GM23248 (cell line): ENCODE measurements at regions not wholly inside any gene's neighbourhood (a gene's known extent, or its start where the extent isn't known, plus 50 kb on each side); places are given as distances from the start of the nearest gene placed in this dataset.

Experiments
- DNase-seq: peaks from one replicate; pipeline ENCODE4 v3.0.0-alpha.2; 2015
- H2AFZ ChIP-seq: fragments of 200-600 bp; sonication (generic); 2 replicates; pipeline ENCODE4 v1.6.1; 2016; ENCODE audit warnings: antibody characterized with exemption
- H3F3A ChIP-seq: fragments of 200-600 bp; sonication (generic); 2 replicates; pipeline ENCODE4 v1.6.1; 2016; ENCODE audit warnings: mild to moderate bottlenecking, antibody characterized with exemption, mixed run types; ENCODE audit not compliant: insufficient read depth
- H3K27ac ChIP-seq: fragments of 200-600 bp; sonication (generic); 2 replicates; pipeline ENCODE4 v1.5.1; 2016; ENCODE audit warnings: mild to moderate bottlenecking
- H3K27me3 ChIP-seq: fragments of 200-600 bp; sonication (generic); replicated peaks from 2 replicates; pipeline ENCODE4 v1.6.1; 2016; ENCODE audit warnings: mild to moderate bottlenecking; ENCODE audit not compliant: insufficient read depth
- H3K36me3 ChIP-seq: fragments of 200-600 bp; sonication (generic); 2 replicates; pipeline ENCODE4 v1.6.1; 2016; ENCODE audit warnings: low read depth, mild to moderate bottlenecking
- H3K4me1 ChIP-seq: fragments of 200-600 bp; sonication (generic); 2 replicates; pipeline ENCODE4 v1.6.1; 2016; ENCODE audit warnings: mild to moderate bottlenecking; ENCODE audit not compliant: insufficient read depth
- H3K4me2 ChIP-seq: fragments of 200-600 bp; sonication (generic); one replicate; pipeline ENCODE4 v1.6.1; 2016; ENCODE audit warnings: mild to moderate bottlenecking; ENCODE audit not compliant: unreplicated experiment
- H3K4me3 ChIP-seq: fragments of 200-600 bp; sonication (generic); 2 replicates; pipeline ENCODE4 v1.5.1; 2016; ENCODE audit warnings: mild to moderate bottlenecking
- H3K79me2 ChIP-seq: fragments of 200-600 bp; sonication (generic); 2 replicates; pipeline ENCODE4 v1.6.1; 2016; ENCODE audit warnings: mild to moderate bottlenecking; ENCODE audit not compliant: insufficient read depth
- H3K9ac ChIP-seq: fragments of 200-600 bp; sonication (generic); 2 replicates; pipeline ENCODE4 v1.6.1; 2016; ENCODE audit warnings: mild to moderate bottlenecking
- H3K9me2 ChIP-seq: fragments of 200-600 bp; sonication (generic); 2 replicates; pipeline ENCODE4 v1.6.1; 2016; ENCODE audit warnings: mixed run types, mild to moderate bottlenecking, moderate library complexity; ENCODE audit not compliant: insufficient read depth
- H3K9me3 ChIP-seq: fragments of 200-600 bp; sonication (generic); one replicate; pipeline ENCODE4 v1.6.1; 2017; ENCODE audit warnings: low read depth
- H4K20me1 ChIP-seq: fragments of 200-600 bp; sonication (generic); 2 replicates; pipeline ENCODE4 v1.6.0; 2016; ENCODE audit not compliant: insufficient read depth
- EZH2 ChIP-seq: fragments of 200-600 bp; sonication (generic); IDR thresholded peaks from 2 replicates; pipeline ENCODE4 v1.6.1; 2018; ENCODE audit warnings: antibody characterized with exemption, mild to moderate bottlenecking; ENCODE audit not compliant: insufficient read depth, poor library complexity, severe bottlenecking
- EZH2phosphoT487 ChIP-seq: fragments of 200-600 bp; sonication (generic); IDR thresholded peaks from 2 replicates; pipeline ENCODE4 v1.6.1; 2018; ENCODE audit warnings: antibody characterized with exemption, moderate library complexity, mild to moderate bottlenecking, low read depth; ENCODE audit not compliant: insufficient read depth
- WGBS, 2 experiments: methylation state at CpG; one replicate each; pipeline ENCODE4 v1.1.6; 2015 to 2017; ENCODE audit warnings: low lambda C conversion rate in 2 of 2, low coverage in 1 of 2; ENCODE audit errors: missing lambda C conversion rate in 2 of 2; 5-methylcytosine and 5-hydroxymethylcytosine counted together
- in situ Hi-C: fragments of 300-500 bp; cut with MboI; formaldehyde crosslinking; loops from 2 replicates; pipeline ENCODE4 v1.15.0; 2020

DNA sequence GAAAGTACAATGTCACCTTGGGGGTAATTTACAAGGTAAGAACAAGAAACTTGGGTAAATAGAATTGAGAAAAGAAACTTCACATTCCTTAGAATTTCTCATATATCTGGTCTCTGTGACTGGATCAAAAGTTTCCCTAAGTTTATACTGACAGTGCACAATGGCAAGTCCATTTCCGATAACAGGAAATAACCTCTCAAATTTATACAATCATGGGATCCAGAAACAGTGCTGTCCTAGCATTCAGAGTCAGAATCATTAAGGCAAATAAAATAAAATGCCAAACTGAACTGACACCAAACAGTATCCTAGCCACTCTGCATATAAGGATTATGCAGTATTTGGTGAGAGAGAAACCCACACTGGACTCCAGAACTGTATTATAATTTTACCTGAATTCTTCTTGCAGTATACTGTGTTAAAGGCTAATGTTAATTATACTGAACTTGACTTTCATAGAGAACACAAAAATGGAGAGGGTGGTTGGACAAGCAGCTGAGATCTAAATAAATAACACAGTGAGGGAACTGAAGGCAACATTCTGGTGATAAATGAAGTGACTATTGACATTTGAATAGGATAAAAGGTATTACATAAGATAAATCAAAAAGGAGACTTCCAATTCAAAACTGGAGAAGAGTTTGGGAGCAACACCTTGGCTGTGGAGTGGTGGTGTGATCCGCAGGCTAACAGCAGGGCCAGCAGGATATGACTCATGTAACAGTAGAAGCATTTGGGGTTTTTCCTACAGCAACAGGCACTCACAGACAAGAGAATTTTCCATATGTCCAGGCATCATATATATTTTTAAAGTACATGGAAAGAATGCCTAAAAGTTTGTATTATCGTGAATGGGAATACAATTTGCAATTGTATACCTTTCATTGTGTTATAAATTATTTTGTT is 932.5 kb upstream of the MIR17HG start:
- DNase-seq = peak; percentile 82
- peaks cover 34% of the 10 kb centered on the region for H3F3A ChIP-seq
- H3K9me2 ChIP-seq = no peaks in the 10 kb centered on the region
- in situ Hi-C loops = no loop called here
- H3K4me2 ChIP-seq = peak overlapping the region; percentile 54
- H3K4me3 ChIP-seq = no peak overlapping the region
- TF ChIP-seq EZH2phosphoT487 (no peak), EZH2 (no peak)
- H3K27ac ChIP-seq = peak overlapping the region; percentile 65
- H3K36me3 ChIP-seq = no peaks in the 10 kb centered on the region
- H3K4me1 ChIP-seq = peaks cover 35% of the 10 kb centered on the region
- H2AFZ ChIP-seq = peak overlapping the region; percentile 23
- H3K27me3 ChIP-seq = no peaks in the 10 kb centered on the region
- 30 to 42% methylated on average over 3 of the region's 3 CpGs for WGBS, 2 experiments
- H4K20me1 ChIP-seq = no peaks in the 10 kb centered on the region
- no peaks in the 10 kb centered on the region for H3K79me2 ChIP-seq
- no peaks in the 10 kb centered on the region for H3K9me3 ChIP-seq
- no peak overlapping the region for H3K9ac ChIP-seq

DNA sequence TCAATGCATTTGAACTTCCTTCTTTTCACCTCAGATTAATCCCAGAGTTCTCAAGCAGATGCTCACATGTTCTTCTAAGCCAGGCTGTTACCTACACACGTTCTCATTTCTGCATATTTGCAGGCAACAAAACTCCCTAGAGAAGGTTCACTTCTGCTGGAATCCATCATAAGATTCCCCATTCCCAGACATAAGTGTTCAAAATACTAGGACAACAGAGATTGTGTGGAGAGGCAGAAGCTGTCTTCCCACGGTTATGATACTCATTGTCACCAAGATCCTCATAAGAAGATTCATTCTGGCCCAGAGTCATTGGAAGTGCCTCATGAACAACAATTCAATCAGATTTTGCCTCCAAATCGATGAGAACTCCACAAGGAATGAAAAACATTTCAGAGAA is 931.6 kb upstream of the MIR17HG start:
- peak; percentile 33 for DNase-seq
- Histone ChIP-seq H3K79me2 (no peaks in the 10 kb centered on the region), H3K27ac (peak overlapping the region; percentile 65), H3F3A (peaks cover 34% of the 10 kb centered on the region), H3K27me3 (no peaks in the 10 kb centered on the region), H3K9ac (no peak overlapping the region), H3K36me3 (no peaks in the 10 kb centered on the region), H2AFZ (peak overlapping the region; percentile 68), H3K4me2 (peak overlapping the region; percentile 54), H3K9me3 (no peaks in the 10 kb centered on the region), H4K20me1 (no peaks in the 10 kb centered on the region), H3K9me2 (no peaks in the 10 kb centered on the region), H3K4me1 (peaks cover 35% of the 10 kb centered on the region), H3K4me3 (peak overlapping the region; percentile 14; the same call in 1 of the 2 replicates)
- 66 to 73% methylated on average over 3 of the region's 3 CpGs for WGBS, 2 experiments
- in situ Hi-C loops = no loop called here
- TF ChIP-seq EZH2phosphoT487 = no peak
- no peak for TF ChIP-seq EZH2

DNA sequence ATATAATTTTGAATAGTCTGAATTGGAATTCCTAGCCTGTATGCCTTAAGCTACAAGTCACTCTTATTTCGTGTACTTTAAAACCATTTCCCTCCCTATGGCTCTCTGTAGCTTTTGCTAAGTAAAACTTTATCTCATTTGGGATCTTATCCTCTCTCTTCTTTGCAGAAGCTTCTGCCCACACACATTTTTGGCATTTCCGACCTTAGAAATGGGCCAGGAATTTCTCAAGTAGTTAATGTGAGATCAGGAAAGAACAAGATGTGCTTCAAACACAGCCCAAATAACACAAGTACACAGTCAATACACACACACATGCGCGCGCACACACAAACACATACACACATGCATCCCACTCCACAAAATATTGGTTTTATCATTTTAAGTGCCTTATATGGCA is 931.0 kb upstream of the MIR17HG start:
- DNase-seq = peak; percentile 74
- H3K36me3 ChIP-seq = no peaks in the 10 kb centered on the region
- H3F3A ChIP-seq = peaks cover 34% of the 10 kb centered on the region
- no peaks in the 10 kb centered on the region for H3K27me3 ChIP-seq
- H4K20me1 ChIP-seq = no peaks in the 10 kb centered on the region
- peaks cover 35% of the 10 kb centered on the region for H3K4me1 ChIP-seq
- peak overlapping the region; percentile 68; the same call in 1 of the 2 replicates for H2AFZ ChIP-seq
- 58 to 59% methylated on average over 5 of the region's 5 CpGs for WGBS, 2 experiments
- H3K9ac ChIP-seq = no peak overlapping the region
- H3K9me3 ChIP-seq = no peaks in the 10 kb centered on the region
- no peaks in the 10 kb centered on the region for H3K9me2 ChIP-seq
- no peak overlapping the region for H3K4me3 ChIP-seq
- in situ Hi-C loops = no loop called here
- no peaks in the 10 kb centered on the region for H3K79me2 ChIP-seq
- peak overlapping the region; percentile 54 for H3K4me2 ChIP-seq
- peak overlapping the region; percentile 65 for H3K27ac ChIP-seq
- no peak for TF ChIP-seq EZH2
- TF ChIP-seq EZH2phosphoT487 = no peak

DNA sequence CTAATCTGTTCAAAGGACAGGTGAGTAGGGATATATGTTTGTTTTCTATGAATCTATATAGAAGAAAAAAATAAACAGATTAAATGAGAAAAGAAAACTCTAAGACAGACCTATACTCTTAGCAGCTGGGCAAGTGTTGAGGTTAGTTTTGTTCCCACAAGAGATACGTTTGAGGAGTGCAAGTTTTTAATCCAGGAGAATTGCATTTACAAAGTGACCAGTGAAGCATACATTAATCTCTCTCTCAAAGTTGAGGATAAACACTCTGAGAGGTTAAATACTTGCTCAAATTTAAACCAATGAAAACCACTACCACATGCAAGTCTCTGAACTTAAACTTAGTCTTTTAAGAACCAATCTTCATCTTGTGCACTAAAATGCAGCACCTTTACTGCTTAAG is 930.5 kb upstream of the MIR17HG start:
- TF ChIP-seq EZH2 (no peak), EZH2phosphoT487 (no peak)
- Histone ChIP-seq H3K4me3 (no peak overlapping the region), H3F3A (peaks cover 34% of the 10 kb centered on the region), H3K36me3 (no peaks in the 10 kb centered on the region), H3K4me2 (peak overlapping the region; percentile 54), H3K9me2 (no peaks in the 10 kb centered on the region), H3K79me2 (no peaks in the 10 kb centered on the region), H4K20me1 (no peaks in the 10 kb centered on the region), H3K4me1 (peaks cover 35% of the 10 kb centered on the region), H3K27me3 (no peaks in the 10 kb centered on the region), H3K9me3 (no peaks in the 10 kb centered on the region), H2AFZ (peak overlapping the region; percentile 68), H3K9ac (no peak overlapping the region), H3K27ac (peak overlapping the region; percentile 65)
- in situ Hi-C loops = no loop called here
- 73 to 83% methylated on average over 1 of the region's 1 CpG for WGBS, 2 experiments
- no peak for DNase-seq
